GM10266 (cell line): ENCODE measurements at regions not wholly inside any gene's neighbourhood (a gene's known extent, or its start where the extent isn't known, plus 50 kb on each side); places are given as distances from the start of the nearest gene placed in this dataset.

Experiments
- DNase-seq: peaks from one replicate; pipeline ENCODE4 v3.0.0; 2012; ENCODE audit errors: extremely low spot score
- CTCF ChIP-seq: IDR thresholded peaks from 2 replicates; pipeline ENCODE4 v1.5.1; 2012; ENCODE audit warnings: mild to moderate bottlenecking, low read depth; ENCODE audit not compliant: control insufficient read depth, insufficient read depth; ENCODE audit errors: missing control alignments

GRCh38 chr4:115430024-115430423 lies 316.6 kb upstream of the NDST4 start:
- TF ChIP-seq CTCF = no peak

GRCh38 chr4:115428455-115428854 lies 315.0 kb upstream of the NDST4 start:
- no peak for TF ChIP-seq CTCF
- DNase-seq = no peak

More at GRCh38 chr4:115430024-115430423, 316.6 kb upstream of the NDST4 start:
- no peak for DNase-seq

- no peak for DNase-seq
- TF ChIP-seq CTCF = no peak
Measured at GRCh38 chr4:115424852-115425251, 311.4 kb upstream of the NDST4 start.

- TF ChIP-seq CTCF = no peak
- no peak for DNase-seq
Measured at GRCh38 chr4:115418635-115419396, 305.4 kb upstream of the NDST4 start.

- no peak for DNase-seq
- TF ChIP-seq CTCF = no peak
Measured at GRCh38 chr4:115396034-115396433, 282.6 kb upstream of the NDST4 start.

- TF ChIP-seq CTCF = no peak
- DNase-seq = no peak
Measured at GRCh38 chr4:115376866-115377265, 263.4 kb upstream of the NDST4 start.

- DNase-seq = no peak
Measured at GRCh38 chr4:115374621-115375020, 261.2 kb upstream of the NDST4 start.

More at GRCh38 chr4:115374621-115375020, 261.2 kb upstream of the NDST4 start:
- no peak for TF ChIP-seq CTCF
